Panc1 (cell line): ENCODE measurements at regions not wholly inside any gene's neighbourhood (a gene's known extent, or its start where the extent isn't known, plus 50 kb on each side); places are given as distances from the start of the nearest gene placed in this dataset.

Experiments used
- CTCF ChIP-seq: fragments of 450-650 bp; IDR thresholded peaks from 2 replicates; pipeline ENCODE4 v1.5.1; 2017; ENCODE audit warnings: mild to moderate bottlenecking
- POLR2AphosphoS5 ChIP-seq: IDR thresholded peaks from 2 replicates; pipeline ENCODE4 v1.6.1; 2012; ENCODE audit warnings: mild to moderate bottlenecking, low read depth, low read length, moderate library complexity
- REST ChIP-seq, 2 experiments: IDR thresholded peaks; 2 replicates each; pipeline ENCODE4 v1.6.1; 2011 to 2012; ENCODE audit warnings: low read depth in 2 of 2, control low read depth in 1 of 2, low read length in 1 of 2, mild to moderate bottlenecking in 1 of 2, moderate library complexity in 1 of 2; ENCODE audit not compliant: insufficient read depth in 1 of 2
- SIN3A ChIP-seq: IDR thresholded peaks from 2 replicates; pipeline ENCODE4 v1.6.1; 2012; ENCODE audit warnings: low read depth, mild to moderate bottlenecking, low read length, moderate library complexity, borderline replicate concordance; ENCODE audit not compliant: insufficient read depth
- TCF7L2 ChIP-seq: IDR thresholded peaks from 2 replicates; pipeline ENCODE4 v1.6.1; 2011; ENCODE audit warnings: mild to moderate bottlenecking, low read depth, low read length, inconsistent platforms

GRCh38 chr4:177097291-177097690, 212.4 kb upstream of the NEIL3 start:
- TF ChIP-seq CTCF = no peak
- no peak for TF ChIP-seq SIN3A
- no peak for TF ChIP-seq POLR2AphosphoS5
- TF ChIP-seq TCF7L2 = no peak
- no peak for TF ChIP-seq REST (IDR thresholded peaks at IDR 0.05; ENCODE audit: insufficient read depth in 1 of 2, low read depth in 2 of 2, low read length in 1 of 2)
